ENCODE measurements at regions not wholly inside any gene's neighbourhood (a gene's known extent, or its start where the extent isn't known, plus 50 kb on each side); places are given as distances from the start of the nearest gene placed in this dataset.

DNA sequence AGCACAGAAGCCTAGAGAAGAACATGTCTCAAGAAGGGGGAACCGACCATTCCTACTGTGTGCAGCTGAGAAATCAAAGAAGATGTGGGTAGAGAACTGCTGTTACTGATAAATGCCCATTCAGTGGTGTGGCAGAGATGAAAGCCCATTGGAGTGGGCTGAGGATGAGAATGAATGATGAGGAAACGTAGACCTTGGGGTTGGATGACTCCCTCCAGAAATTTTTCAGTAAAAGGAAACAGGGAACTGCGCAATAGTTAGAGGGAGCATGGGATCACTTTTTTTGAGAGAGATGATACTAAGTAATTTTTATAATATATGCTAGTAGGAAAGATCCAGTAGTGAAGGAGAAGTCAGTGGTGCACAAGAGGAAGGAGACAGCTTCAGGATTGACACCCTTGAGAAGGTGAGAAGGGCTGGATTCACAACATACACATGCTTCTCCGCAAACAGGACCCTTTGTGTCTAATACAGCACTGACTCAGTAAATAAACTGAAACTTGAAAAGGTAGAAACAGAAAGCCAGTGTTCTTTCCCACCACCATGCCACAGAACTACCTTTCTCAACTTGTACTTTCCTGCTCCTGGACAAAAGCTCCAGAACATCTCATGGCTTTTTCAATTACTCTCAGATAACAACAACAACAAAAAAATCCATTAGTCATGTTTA lies 104.7 kb upstream of the IL6 start:
- no peak for ATAC-seq
- H3K9me3 ChIP-seq = peaks cover 0 to 22% (median 13%) of the 10 kb centered on the region in 11 donors
- no peaks in the 10 kb centered on the region for H3K27me3 ChIP-seq
- DNase-seq = no peak
- TF ChIP-seq, protein P1, sequence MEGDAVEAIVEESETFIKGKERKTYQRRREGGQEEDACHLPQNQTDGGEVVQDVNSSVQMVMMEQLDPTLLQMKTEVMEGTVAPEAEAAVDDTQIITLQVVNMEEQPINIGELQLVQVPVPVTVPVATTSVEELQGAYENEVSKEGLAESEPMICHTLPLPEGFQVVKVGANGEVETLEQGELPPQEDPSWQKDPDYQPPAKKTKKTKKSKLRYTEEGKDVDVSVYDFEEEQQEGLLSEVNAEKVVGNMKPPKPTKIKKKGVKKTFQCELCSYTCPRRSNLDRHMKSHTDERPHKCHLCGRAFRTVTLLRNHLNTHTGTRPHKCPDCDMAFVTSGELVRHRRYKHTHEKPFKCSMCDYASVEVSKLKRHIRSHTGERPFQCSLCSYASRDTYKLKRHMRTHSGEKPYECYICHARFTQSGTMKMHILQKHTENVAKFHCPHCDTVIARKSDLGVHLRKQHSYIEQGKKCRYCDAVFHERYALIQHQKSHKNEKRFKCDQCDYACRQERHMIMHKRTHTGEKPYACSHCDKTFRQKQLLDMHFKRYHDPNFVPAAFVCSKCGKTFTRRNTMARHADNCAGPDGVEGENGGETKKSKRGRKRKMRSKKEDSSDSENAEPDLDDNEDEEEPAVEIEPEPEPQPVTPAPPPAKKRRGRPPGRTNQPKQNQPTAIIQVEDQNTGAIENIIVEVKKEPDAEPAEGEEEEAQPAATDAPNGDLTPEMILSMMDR (IDR thresholded peaks at IDR 0.05) = no peak
- H3K4me3 ChIP-seq = no peak overlapping the region
- no peak overlapping the region for H3K27ac ChIP-seq
- no peaks in the 10 kb centered on the region for H3K4me1 ChIP-seq
- intact Hi-C loops (cut with DNase I) = no loop called here
- 93% methylated on average over 4 of the region's 4 CpGs for WGBS, 2 donors
- no peaks in the 10 kb centered on the region for H3K36me3 ChIP-seq

DNA sequence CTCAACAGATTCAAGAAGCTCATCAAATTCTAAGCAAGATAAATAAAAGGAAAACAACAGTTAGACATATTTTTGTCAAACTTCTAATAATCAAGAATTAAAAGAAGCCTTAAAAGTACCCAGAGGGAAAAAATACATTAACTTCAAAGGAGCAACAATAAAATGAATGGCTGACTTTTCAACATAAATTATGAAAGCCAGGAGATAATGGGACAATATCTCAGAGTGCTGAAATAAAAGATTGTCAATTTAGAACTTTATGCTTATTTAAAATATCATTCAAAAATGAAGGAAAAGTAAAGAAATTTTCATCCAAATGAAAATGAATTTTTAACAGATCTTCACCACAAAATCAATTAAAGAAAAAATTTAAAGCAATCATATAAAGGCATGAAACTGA lies 108.5 kb upstream of the IL6 start:
- H3K27me3 ChIP-seq = no peaks in the 10 kb centered on the region
- ATAC-seq = no peak
- no peak for DNase-seq
- TF ChIP-seq, protein P1 (IDR thresholded peaks at IDR 0.05) = no peak
- H3K9me3 ChIP-seq = peaks cover 0 to 30% (median 14%) of the 10 kb centered on the region in 11 donors
- H3K36me3 ChIP-seq = no peaks in the 10 kb centered on the region
- no peak overlapping the region for H3K4me3 ChIP-seq
- no peaks in the 10 kb centered on the region for H3K4me1 ChIP-seq
- intact Hi-C loops (cut with DNase I) = no loop called here
- no peak overlapping the region for H3K27ac ChIP-seq

DNA sequence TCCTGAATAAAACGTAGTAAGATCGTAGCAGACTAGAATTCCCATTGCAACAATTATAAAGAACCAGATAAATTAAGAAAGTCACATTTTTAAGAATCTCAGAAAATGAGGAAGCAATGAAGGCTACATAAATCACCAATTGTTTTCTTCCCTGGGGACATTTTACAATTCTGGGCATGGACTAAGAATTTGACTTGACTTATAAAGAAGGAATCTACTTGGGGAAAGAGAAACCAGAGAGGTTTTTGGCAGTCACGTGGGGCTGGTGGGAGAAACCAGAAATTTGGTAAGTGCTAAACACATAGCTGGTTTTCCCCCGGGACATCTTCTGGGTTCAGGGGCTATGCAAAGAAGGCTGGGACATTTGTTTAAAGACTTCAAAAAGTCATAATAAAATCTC lies 109.8 kb upstream of the IL6 start:
- H3K27me3 ChIP-seq = no peaks in the 10 kb centered on the region
- H3K36me3 ChIP-seq = no peaks in the 10 kb centered on the region
- H3K27ac ChIP-seq = no peak overlapping the region
- no peak for ATAC-seq
- TF ChIP-seq, protein P1 (IDR thresholded peaks at IDR 0.05) = no peak
- H3K4me3 ChIP-seq = no peak overlapping the region
- no peaks in the 10 kb centered on the region for H3K4me1 ChIP-seq
- intact Hi-C loops (cut with DNase I) = loop anchor here in 1 of 10 donors (2.0 kb wide), 1 partner anchor 14 kb away; no protein-coding TSS in a partner anchor
- peaks cover 0 to 30% (median 14%) of the 10 kb centered on the region in 11 donors for H3K9me3 ChIP-seq
- 85 to 88% methylated on average over 4 of the region's 4 CpGs for WGBS, 2 donors
- DNase-seq = no peak

DNA sequence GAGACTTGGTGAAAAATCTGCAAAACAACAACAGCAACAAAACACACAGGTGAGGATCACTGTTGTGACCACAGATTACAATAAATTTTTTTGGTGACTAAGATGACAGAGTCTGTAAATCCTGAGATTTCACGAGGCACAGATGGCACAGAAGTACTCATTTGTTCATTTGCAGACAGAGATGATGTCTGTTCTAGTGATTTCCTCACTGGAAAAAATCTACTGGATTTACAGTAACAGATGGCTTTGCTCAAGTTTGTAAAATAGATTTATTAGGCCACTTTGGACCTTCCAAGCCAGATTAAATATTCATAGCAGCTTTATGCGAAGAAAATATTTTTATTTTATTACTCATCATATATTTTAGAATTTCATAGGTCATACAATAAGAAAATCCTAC lies 113.5 kb upstream of the IL6 start:
- ATAC-seq = no peak
- no peak for DNase-seq
- TF ChIP-seq, protein P1 (IDR thresholded peaks at IDR 0.05) = no peak
- Histone ChIP-seq H3K27me3 (peaks cover 0 to 4% (median 0%) of the 10 kb centered on the region in 7 donors), H3K9me3 (peaks cover 0 to 20% (median 13%) of the 10 kb centered on the region in 11 donors), H3K36me3 (no peaks in the 10 kb centered on the region), H3K4me3 (no peak overlapping the region), H3K4me1 (peaks cover 0 to 11% (median 0%) of the 10 kb centered on the region in 9 donors), H3K27ac (peak overlapping the region in 1 of 10 donors; percentile 19)
- intact Hi-C loops (cut with DNase I) = no loop called here
- 78 to 85% methylated on average over 2 of the region's 2 CpGs for WGBS, 2 donors
